Activated CD8-positive, alpha-beta memory T cell treated with anti-CD3 and anti-CD28 coated beads for 1 hour (primary cell): ENCODE measurements at regions not wholly inside any gene's neighbourhood (a gene's known extent, or its start where the extent isn't known, plus 50 kb on each side); places are given as distances from the start of the nearest gene placed in this dataset.
"Not testable (repeated sequence)": the region's sequence is repeated elsewhere in the genome, so short reads cannot be mapped to it uniquely, and the experiment has no call there.

Source experiments
- DNase-seq, 2 donors: peaks; one replicate each; pipeline ENCODE4 v3.0.0-alpha.2; 2020; ENCODE audit warnings: low read depth in 1 of 2; ENCODE audit errors: extremely low read depth in 1 of 2

GRCh38 chr14:105675905-105676670 lies 149.7 kb downstream of the TMEM121 start:
- not testable (repeated sequence) for DNase-seq

GRCh38 chr14:105678057-105678456 lies 151.7 kb downstream of the TMEM121 start:
- not testable (repeated sequence) for DNase-seq

- DNase-seq, result not testable (repeated sequence)
These were observed 152.9 kb downstream of the TMEM121 start for GRCh38 chr14:105678996-105679958.

GRCh38 chr14:105679959-105680735 lies 153.8 kb downstream of the TMEM121 start:
- DNase-seq, result not testable (repeated sequence)

- not testable (repeated sequence) for DNase-seq
These were observed 154.3 kb downstream of the TMEM121 start for GRCh38 chr14:105680736-105681098.

- DNase-seq, result not testable (repeated sequence)
These were observed 155.3 kb downstream of the TMEM121 start for GRCh38 chr14:105681606-105682185.

GRCh38 chr14:105682442-105682841 lies 156.1 kb downstream of the TMEM121 start:
- DNase-seq, result not testable (repeated sequence)

GRCh38 chr14:105682956-105683570 lies 156.7 kb downstream of the TMEM121 start:
- DNase-seq, result no peak

- not testable (repeated sequence) for DNase-seq
These were observed 157.7 kb downstream of the TMEM121 start for GRCh38 chr14:105684056-105684455.

- not testable (repeated sequence) for DNase-seq
These were observed 158.2 kb downstream of the TMEM121 start for GRCh38 chr14:105684597-105684996.

- no peak for DNase-seq
These were observed 158.6 kb downstream of the TMEM121 start for GRCh38 chr14:105685003-105685402.

GRCh38 chr14:105685605-105686004 lies 159.2 kb downstream of the TMEM121 start:
- not testable (repeated sequence) for DNase-seq

- DNase-seq, result not testable (repeated sequence)
These were observed 159.7 kb downstream of the TMEM121 start for GRCh38 chr14:105686050-105686449.

GRCh38 chr14:105686462-105687170 lies 160.2 kb downstream of the TMEM121 start:
- DNase-seq, result not testable (repeated sequence)

- not testable (repeated sequence) for DNase-seq
These were observed 161.0 kb downstream of the TMEM121 start for GRCh38 chr14:105687171-105688022.

- not testable (repeated sequence) for DNase-seq
These were observed 161.6 kb downstream of the TMEM121 start for GRCh38 chr14:105688023-105688351.

- not testable (repeated sequence) for DNase-seq
These were observed 162.4 kb downstream of the TMEM121 start for GRCh38 chr14:105688664-105689221.

- no peak for DNase-seq
These were observed 163.3 kb downstream of the TMEM121 start for GRCh38 chr14:105689722-105690121.
